ENCODE measurements at regions not wholly inside any gene's neighbourhood (a gene's known extent, or its start where the extent isn't known, plus 50 kb on each side); places are given as distances from the start of the nearest gene placed in this dataset.

DNA sequence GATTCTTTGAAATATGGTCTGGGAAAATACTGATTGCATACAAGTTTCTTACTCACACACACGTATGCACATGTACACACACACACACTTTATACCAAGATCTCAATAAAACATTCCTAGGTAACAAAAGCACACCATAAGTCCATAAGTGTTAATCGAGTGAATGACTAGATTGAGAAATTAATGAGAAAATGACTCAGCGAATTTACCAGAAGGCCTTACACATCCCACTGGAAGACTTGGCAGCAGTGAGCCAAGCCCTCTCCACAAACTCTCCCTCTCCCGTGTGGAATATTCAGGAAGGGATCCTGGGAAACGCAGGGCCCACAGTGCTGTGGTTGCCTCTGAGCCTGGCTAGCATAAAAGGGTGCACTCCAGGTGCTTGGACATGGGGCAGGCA lies 227.2 kb downstream of the LY86 start:
- Histone ChIP-seq H2AFZ (ENCODE audit: low read length) (no peak overlapping the region), H3K4me1 (ENCODE audit: insufficient read depth, low read length, severe bottlenecking) (no peaks in the 10 kb centered on the region), H3K27me3 (ENCODE audit: insufficient read depth, low read length) (no peaks in the 10 kb centered on the region), H3K36me3 (ENCODE audit: insufficient read depth, low read length) (no peaks in the 10 kb centered on the region), H3K9ac (ENCODE audit: low read length) (no peak overlapping the region), H3K4me2 (ENCODE audit: low read length) (no peak overlapping the region), H3K79me2 (ENCODE audit: insufficient read depth, low read length) (no peaks in the 10 kb centered on the region), H3K9me2 (ENCODE audit: low read depth, low read length) (no peaks in the 10 kb centered on the region), H3K9me3 (ENCODE audit: low read length) (no peaks in the 10 kb centered on the region), H3K27ac (ENCODE audit: low read depth, low read length, poor library complexity, severe bottlenecking) (no peak overlapping the region), H3F3A (ENCODE audit: insufficient read depth, low read length) (no peaks in the 10 kb centered on the region), H3K4me3 (ENCODE audit: low read depth, low read length, poor library complexity, severe bottlenecking) (no peak overlapping the region), H4K20me1 (ENCODE audit: insufficient read depth, low read length) (no peaks in the 10 kb centered on the region)
- no peak for TF ChIP-seq EZH2 (IDR thresholded peaks at IDR 0.05; ENCODE audit: borderline replicate concordance, low read length)

GRCh38 chr6:6816716-6817115 lies 228.2 kb downstream of the LY86 start:
- Histone ChIP-seq H3F3A (ENCODE audit: insufficient read depth, low read length) (no peaks in the 10 kb centered on the region), H3K9me2 (ENCODE audit: low read depth, low read length) (no peaks in the 10 kb centered on the region), H3K4me2 (ENCODE audit: low read length) (no peak overlapping the region), H3K9ac (ENCODE audit: low read length) (no peak overlapping the region), H3K4me1 (ENCODE audit: insufficient read depth, low read length, severe bottlenecking) (no peaks in the 10 kb centered on the region), H3K27ac (ENCODE audit: low read depth, low read length, poor library complexity, severe bottlenecking) (no peak overlapping the region), H3K79me2 (ENCODE audit: insufficient read depth, low read length) (no peaks in the 10 kb centered on the region), H3K27me3 (ENCODE audit: insufficient read depth, low read length) (no peaks in the 10 kb centered on the region), H3K4me3 (ENCODE audit: low read depth, low read length, poor library complexity, severe bottlenecking) (no peak overlapping the region), H3K36me3 (ENCODE audit: insufficient read depth, low read length) (no peaks in the 10 kb centered on the region), H4K20me1 (ENCODE audit: insufficient read depth, low read length) (no peaks in the 10 kb centered on the region), H3K9me3 (ENCODE audit: low read length) (no peaks in the 10 kb centered on the region), H2AFZ (ENCODE audit: low read length) (no peak overlapping the region)
- TF ChIP-seq, protein P1, sequence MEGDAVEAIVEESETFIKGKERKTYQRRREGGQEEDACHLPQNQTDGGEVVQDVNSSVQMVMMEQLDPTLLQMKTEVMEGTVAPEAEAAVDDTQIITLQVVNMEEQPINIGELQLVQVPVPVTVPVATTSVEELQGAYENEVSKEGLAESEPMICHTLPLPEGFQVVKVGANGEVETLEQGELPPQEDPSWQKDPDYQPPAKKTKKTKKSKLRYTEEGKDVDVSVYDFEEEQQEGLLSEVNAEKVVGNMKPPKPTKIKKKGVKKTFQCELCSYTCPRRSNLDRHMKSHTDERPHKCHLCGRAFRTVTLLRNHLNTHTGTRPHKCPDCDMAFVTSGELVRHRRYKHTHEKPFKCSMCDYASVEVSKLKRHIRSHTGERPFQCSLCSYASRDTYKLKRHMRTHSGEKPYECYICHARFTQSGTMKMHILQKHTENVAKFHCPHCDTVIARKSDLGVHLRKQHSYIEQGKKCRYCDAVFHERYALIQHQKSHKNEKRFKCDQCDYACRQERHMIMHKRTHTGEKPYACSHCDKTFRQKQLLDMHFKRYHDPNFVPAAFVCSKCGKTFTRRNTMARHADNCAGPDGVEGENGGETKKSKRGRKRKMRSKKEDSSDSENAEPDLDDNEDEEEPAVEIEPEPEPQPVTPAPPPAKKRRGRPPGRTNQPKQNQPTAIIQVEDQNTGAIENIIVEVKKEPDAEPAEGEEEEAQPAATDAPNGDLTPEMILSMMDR (IDR thresholded peaks at IDR 0.05; ENCODE audit: low read length) = no peak
- no peak for TF ChIP-seq EZH2 (IDR thresholded peaks at IDR 0.05; ENCODE audit: borderline replicate concordance, low read length)

DNA sequence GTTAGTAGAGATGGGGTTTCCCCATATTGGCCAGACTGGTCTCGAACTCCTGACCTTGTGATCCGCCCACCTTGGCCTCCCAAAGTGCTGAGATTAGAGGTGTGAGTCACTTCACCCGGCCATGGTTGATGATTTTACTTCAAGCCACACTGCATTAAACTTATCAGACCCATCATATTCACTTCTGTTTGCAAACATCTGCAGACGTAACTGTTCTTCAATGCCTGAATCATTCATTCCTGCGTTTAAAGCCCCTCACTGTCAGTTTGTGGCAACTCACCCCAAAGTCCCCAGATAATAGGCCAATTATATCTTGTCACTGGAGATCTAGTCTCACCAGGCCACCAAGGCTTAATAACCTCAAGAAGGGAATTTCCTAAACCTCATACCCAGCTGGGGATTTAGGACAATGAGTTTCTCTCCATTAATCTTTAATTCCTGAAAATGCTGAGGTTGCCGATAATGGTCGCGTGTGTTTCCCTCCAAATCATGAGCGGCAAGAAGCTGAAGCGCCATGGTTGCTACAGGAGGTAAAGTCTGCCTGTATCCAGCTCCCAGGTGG lies 229.6 kb downstream of the LY86 start:
- H3K9me3 ChIP-seq (ENCODE audit: low read length) = no peaks in the 10 kb centered on the region
- TF ChIP-seq, protein P1 (IDR thresholded peaks at IDR 0.05; ENCODE audit: low read length) = no peak
- TF ChIP-seq EZH2 (IDR thresholded peaks at IDR 0.05; ENCODE audit: borderline replicate concordance, low read length) = no peak
- H3K9me2 ChIP-seq (ENCODE audit: low read depth, low read length) = no peaks in the 10 kb centered on the region
- no peaks in the 10 kb centered on the region for H4K20me1 ChIP-seq (ENCODE audit: insufficient read depth, low read length)
- no peak overlapping the region for H3K4me3 ChIP-seq (ENCODE audit: low read depth, low read length, poor library complexity, severe bottlenecking)
- no peak overlapping the region for H3K9ac ChIP-seq (ENCODE audit: low read length)
- H3K36me3 ChIP-seq (ENCODE audit: insufficient read depth, low read length) = no peaks in the 10 kb centered on the region
- no peak overlapping the region for H3K4me2 ChIP-seq (ENCODE audit: low read length)
- no peaks in the 10 kb centered on the region for H3K4me1 ChIP-seq (ENCODE audit: insufficient read depth, low read length, severe bottlenecking)
- no peaks in the 10 kb centered on the region for H3F3A ChIP-seq (ENCODE audit: insufficient read depth, low read length)
- no peak overlapping the region for H3K27ac ChIP-seq (ENCODE audit: low read depth, low read length, poor library complexity, severe bottlenecking)
- no peaks in the 10 kb centered on the region for H3K79me2 ChIP-seq (ENCODE audit: insufficient read depth, low read length)
- no peak overlapping the region for H2AFZ ChIP-seq (ENCODE audit: low read length)
- no peaks in the 10 kb centered on the region for H3K27me3 ChIP-seq (ENCODE audit: insufficient read depth, low read length)

DNA sequence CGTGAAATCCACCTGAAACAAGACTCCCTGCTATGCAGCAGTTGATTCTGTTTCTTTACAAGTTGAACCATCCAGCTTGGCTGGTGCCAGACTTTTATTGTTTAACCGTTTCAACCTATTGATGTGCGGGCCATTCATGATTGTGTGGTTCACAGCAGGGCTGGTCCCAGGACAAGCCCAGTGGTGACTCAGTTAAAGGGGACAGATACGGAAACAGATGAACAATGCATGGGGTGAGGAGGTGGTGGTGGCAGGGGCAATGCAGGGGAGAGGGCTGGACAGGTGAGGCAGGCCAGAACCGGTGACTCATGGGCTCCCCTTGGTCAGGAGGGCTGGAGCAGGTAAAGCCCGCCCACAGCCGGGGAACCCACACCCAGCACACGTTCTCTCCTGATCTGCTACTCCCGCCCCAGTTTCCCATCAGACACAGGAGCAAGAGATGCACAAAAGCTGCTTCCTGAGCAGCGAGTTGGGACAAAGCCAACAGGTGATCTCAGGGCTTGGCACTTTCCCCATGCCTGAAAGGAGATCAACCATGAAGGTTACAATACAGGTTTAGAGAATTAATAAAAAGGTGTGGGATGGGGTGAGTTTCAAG lies 232.2 kb downstream of the LY86 start:
- H3K4me2 ChIP-seq (ENCODE audit: low read length) = no peak overlapping the region
- H3K9ac ChIP-seq (ENCODE audit: low read length) = no peak overlapping the region
- no peaks in the 10 kb centered on the region for H3K79me2 ChIP-seq (ENCODE audit: insufficient read depth, low read length)
- no peaks in the 10 kb centered on the region for H3K4me1 ChIP-seq (ENCODE audit: insufficient read depth, low read length, severe bottlenecking)
- no peak overlapping the region for H2AFZ ChIP-seq (ENCODE audit: low read length)
- TF ChIP-seq, protein P1 (IDR thresholded peaks at IDR 0.05; ENCODE audit: low read length) = no peak
- no peak for TF ChIP-seq EZH2 (IDR thresholded peaks at IDR 0.05; ENCODE audit: borderline replicate concordance, low read length)
- H3K4me3 ChIP-seq (ENCODE audit: low read depth, low read length, poor library complexity, severe bottlenecking) = no peak overlapping the region
- H3F3A ChIP-seq (ENCODE audit: insufficient read depth, low read length) = no peaks in the 10 kb centered on the region
- no peaks in the 10 kb centered on the region for H3K9me3 ChIP-seq (ENCODE audit: low read length)
- H3K9me2 ChIP-seq (ENCODE audit: low read depth, low read length) = no peaks in the 10 kb centered on the region
- no peaks in the 10 kb centered on the region for H3K36me3 ChIP-seq (ENCODE audit: insufficient read depth, low read length)
- H3K27ac ChIP-seq (ENCODE audit: low read depth, low read length, poor library complexity, severe bottlenecking) = no peak overlapping the region
- H4K20me1 ChIP-seq (ENCODE audit: insufficient read depth, low read length) = no peaks in the 10 kb centered on the region
- no peaks in the 10 kb centered on the region for H3K27me3 ChIP-seq (ENCODE audit: insufficient read depth, low read length)
